GM08714 (cell line): ENCODE measurements at regions not wholly inside any gene's neighbourhood (a gene's known extent, or its start where the extent isn't known, plus 50 kb on each side); places are given as distances from the start of the nearest gene placed in this dataset.
A peak's percentile ranks its signal among the peaks of the same experiment; 100 is the strongest.

Source experiments
- H3K4me3 ChIP-seq: fragments of 200-500 bp; sonication (Bioruptor generic); 2 replicates; pipeline ENCODE4 v1.5.1; 2014; ENCODE audit warnings: mild to moderate bottlenecking, low read length, inconsistent platforms
- ZNF274 ChIP-seq: IDR thresholded peaks from 2 replicates; pipeline ENCODE4 v1.6.1; 2012; ENCODE audit warnings: mild to moderate bottlenecking, low read depth, low read length

DNA sequence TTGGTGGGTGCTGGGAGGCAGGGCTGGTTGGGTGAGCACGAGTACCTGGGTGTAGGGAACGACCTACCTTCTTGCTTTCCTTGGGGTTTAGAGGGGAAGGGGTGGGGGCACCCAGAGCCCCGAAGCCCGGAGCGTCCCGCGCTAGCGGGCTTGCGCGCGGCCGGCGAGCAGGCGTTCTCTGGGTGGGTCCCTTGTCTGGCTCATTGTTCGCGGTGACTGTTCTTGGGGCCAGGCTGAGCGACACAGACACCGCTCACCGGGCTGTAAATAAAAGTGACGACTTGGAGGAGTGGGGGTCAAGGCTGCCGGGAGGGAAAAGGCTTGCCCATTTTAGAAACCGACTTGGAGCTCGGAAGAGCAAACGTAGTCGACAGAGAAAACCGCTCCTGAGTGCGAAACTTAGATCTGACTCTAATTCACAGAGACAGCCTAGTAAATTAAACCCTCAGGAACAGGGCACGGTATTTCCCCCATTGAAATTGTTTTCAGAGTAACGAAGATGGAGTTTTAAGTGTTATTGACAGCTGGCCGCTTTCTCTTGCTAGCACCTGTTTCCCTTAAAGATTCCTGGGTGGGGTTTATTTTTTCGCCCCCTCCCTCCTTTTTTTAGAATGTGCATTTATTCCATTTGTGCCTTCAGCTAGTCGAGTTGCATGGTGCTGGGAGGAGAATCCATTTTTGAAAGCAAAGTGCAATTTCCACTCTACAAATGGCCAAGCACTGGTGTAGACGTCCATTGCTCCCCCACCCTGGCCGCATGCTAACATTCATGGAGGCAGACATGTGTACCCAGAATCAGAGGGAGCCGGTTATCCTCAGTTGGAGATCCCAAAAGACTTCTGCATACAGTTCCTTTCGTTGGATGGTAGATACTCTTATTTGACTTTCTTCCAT, 532.1 kb upstream of the SEMA6D start:
- no peak for TF ChIP-seq ZNF274
- peak overlapping the region; percentile 9 for H3K4me3 ChIP-seq

DNA sequence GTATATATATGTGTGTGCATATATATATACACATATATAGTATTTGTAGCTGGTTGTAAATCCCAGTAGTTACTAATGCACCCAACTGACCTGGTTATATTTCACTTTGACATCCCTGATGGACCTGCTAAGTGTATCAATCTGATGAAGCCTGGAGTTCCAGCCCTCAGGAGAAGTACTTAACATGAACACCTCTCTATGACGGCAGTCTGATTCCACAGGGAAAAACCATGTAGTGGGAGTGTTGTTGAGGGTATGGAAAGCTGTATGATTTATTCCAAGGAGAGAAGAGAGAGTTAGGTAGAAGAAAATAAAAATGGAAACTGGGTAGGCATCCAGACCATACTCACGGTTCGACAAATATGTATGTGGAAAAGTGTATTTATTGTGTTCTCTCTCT, 531.2 kb upstream of the SEMA6D start:
- no peak overlapping the region for H3K4me3 ChIP-seq
- TF ChIP-seq ZNF274 = no peak

DNA sequence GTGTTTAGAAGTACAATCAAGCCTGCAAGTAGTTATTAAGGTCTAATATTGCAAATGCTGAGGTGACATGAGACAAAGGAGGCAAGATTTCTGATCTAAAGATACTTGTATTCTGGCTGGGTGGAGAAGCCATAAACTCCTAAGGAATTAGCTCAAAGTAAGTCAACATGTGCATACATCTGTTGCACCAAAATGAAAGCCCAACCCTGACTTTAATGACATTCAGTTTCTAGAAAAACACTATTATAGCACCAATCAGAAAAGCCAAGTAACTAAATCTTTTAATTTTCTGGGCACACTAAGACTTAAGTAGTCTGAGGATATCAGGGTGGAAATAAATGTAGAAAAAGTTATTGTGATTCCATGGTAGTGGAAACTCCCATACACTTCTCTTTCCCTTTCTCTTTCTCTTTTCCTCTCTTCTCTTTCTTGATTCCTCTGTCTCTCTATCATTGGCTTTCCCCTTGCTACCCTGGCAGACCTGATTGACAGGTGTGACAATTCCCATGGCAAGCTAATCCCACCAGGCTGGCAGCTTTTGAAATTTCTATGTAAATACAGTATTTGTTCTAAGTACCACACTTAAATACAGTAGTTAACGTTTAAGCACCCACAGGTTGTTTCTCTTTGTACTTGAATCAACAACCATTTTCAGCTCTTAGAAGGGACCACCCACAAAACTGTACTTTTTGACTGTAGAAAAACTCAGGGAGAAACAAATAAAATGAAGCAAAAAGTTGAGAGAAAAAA, 528.4 kb upstream of the SEMA6D start:
- no peak for TF ChIP-seq ZNF274
- no peak overlapping the region for H3K4me3 ChIP-seq

DNA sequence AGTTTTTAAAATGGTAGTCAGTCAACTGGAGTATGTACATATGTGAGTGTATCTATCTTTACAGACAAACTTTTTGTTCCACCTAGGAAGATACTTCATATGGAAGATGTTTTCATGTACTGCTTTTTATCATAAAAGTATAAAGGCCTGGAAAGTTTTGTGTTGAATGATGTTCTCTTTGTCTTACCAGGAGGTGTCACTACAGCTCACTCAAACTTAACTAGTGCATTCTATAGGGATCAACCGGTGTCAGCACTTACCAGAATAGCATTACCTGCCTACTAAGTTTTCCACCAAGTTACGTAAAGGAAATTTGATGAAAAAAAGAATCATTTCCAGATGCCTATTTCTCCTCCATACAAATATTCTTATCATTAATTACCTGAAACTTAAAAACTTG, 522.6 kb upstream of the SEMA6D start:
- no peak overlapping the region for H3K4me3 ChIP-seq
- no peak for TF ChIP-seq ZNF274

DNA sequence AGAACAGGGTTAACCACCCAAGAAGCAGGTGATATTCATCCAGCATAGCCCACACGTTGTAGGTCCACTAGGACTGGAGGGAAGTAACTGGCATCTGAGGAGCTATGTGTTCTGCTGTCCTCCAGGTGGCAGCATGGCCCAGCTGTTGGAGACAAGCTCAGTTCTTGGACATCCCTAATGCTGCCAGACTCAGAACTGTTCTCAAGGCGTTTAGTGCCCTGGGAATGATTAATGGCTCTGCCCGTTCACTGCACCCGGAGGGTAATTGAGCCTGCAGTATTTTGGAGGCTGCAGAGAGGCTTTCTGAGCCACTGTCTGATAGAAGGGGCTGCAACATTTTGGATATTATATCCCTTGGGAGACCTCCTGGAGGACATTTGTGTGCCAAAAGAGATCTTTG, 521.3 kb upstream of the SEMA6D start:
- TF ChIP-seq ZNF274 = no peak
- no peak overlapping the region for H3K4me3 ChIP-seq

DNA sequence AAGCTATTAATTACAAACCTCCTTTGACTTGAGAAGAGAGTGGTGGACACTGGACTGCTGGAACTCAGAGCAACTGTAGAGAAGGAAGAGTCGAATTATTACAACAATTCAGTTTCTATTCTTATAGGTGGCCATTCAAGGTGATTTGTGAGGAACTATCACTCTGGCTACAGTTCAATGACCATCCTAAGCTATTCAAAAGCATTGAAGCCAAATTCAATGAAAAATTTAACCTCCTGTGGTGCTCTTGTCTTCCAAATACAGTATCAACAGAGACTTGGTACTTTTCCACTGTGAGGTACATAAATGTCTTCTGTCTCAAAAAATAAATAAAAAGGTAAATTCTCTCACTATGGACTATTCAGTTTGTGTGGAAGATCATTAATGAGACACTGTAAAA, 513.3 kb upstream of the SEMA6D start:
- no peak overlapping the region for H3K4me3 ChIP-seq
- no peak for TF ChIP-seq ZNF274

DNA sequence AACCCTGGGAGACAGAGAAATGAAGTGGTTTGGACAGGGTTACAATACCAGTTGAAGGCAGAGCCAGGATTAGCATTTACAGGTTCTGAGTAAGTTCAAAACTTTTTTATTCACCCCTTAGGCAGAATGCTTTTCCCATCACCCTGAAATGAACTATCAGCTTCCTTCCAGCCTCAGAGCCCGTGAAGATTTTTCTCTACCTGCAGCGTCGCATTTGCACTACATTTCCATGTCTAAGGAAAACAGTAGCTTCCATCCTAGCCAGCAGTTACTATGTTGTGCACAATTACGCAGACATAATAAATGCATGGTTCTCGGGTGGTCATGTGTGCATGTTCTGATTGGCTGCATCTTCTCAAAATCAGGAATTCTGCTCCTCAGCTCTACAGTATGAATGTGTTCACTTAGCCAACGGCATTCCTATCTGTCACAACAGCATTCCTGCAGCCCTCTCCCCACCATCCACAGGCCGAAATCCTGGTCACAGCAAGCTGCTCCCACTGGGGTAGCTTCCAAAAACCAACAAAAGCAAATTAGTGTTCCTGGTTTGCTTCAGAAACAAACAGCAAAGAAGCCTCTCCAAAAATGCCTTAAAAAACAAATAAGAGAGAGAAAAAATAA, 510.8 kb upstream of the SEMA6D start:
- no peak overlapping the region for H3K4me3 ChIP-seq
- no peak for TF ChIP-seq ZNF274

DNA sequence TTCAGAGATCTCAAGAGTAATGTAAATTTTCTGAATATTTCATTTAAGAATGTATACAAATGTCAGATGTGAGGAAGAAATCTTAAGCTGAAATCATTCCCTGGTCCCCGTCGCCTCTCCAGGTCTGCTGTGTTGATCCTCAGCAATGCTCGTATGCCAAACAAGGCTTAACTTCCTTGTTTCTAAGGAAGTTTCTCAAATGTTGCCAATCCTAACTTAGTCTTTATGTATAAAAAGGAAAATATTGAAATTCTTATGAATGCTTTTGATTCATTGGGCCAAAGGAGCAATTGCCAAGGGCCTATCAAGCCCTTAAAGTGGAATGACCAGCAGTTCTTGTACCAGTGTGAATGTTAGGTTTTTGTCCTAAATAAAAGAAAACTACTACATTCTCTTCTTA, 507.7 kb upstream of the SEMA6D start:
- no peak for TF ChIP-seq ZNF274
- no peak overlapping the region for H3K4me3 ChIP-seq

DNA sequence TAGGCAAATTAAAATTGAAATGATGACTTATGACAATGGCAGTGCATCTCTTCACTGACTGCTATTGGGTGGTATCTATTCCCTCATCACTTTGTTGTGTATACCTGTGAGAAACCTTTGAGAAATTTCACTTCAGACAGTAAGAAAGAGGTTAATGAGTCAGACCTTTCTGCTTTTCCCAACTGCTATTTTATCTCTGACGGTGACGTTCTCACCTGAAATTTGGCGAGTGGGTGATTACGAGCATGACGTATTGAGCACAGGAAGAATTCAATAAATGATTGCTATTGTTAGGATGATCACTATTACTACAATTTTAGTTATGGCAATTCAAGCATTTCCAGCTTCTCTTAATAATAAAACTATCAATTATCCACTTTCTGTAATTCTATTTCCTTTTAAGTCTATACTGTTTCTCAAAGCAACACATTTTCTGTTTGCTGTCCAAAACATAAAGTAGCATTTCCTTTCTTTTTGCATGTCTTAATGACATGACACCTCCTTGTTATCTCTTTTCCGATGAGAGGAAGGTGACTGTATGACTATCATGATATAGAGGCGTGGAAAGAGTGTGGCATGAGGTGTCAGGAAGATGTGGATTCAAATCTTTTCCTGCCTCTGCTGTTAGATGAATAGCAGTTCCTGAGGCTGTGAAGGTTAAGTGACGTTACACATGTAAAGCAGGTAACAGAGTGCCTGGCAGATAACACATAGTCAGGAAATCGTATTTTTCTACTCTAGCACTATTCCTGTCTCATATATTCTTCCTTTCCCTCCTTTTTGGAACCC, 504.9 kb upstream of the SEMA6D start:
- H3K4me3 ChIP-seq = no peak overlapping the region
- TF ChIP-seq ZNF274 = no peak

DNA sequence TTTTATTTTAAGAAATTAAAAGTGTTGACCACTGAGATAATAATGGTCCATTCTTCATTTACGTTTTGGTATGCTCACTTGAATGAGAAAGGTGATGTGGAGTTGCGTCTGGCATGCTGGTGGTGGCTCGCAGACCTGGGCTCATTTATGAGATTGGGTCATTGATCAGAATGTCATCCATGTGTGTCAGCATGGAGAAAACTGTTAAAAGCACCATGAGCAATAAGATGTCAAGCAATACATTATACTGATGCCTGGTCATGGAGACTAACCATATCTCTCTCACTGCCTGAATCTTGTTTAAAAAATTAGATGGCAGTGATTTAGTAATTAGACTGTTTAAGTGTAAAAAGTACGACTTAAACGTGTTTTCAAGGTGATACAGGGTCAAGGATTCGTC, 503.4 kb upstream of the SEMA6D start:
- TF ChIP-seq ZNF274 = no peak
- no peak overlapping the region for H3K4me3 ChIP-seq

DNA sequence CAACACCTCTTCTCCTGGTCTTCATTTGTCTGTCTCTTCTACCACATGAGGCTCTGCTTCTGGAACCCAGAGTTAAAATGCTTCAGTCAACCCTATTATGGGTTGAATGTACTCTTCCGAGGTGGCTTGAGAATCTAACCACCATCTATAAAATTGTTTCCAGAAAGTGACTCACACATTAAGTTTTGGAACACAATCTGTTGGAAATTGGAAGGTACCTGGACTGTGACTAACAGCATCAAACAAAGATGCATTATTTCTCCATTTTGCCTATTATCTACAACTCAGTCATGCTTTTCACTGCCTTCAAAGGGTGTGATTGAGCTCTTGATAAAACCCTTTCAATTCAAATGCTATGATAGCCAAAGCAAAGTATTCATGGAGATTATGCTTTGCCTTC, 499.0 kb upstream of the SEMA6D start:
- H3K4me3 ChIP-seq = no peak overlapping the region
- TF ChIP-seq ZNF274 = no peak

DNA sequence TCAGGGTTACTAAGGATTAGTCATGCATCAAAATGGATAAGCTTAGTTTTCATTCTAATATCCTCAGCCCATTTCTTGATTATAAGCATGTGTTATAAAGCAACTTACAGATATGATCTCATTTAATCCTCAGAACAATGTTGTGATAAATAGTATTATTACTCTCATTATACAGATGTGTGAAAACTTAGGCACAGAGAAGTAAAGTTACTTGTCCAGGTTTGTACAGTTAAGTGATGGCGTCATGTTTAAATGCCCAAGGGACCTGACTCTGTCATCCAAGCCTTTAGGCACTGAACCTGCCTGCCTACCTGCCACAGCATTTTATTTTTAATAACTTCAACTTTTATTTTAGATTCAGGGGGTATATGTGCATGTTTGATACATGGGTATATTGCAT, 472.9 kb upstream of the SEMA6D start:
- no peak overlapping the region for H3K4me3 ChIP-seq
- no peak for TF ChIP-seq ZNF274

DNA sequence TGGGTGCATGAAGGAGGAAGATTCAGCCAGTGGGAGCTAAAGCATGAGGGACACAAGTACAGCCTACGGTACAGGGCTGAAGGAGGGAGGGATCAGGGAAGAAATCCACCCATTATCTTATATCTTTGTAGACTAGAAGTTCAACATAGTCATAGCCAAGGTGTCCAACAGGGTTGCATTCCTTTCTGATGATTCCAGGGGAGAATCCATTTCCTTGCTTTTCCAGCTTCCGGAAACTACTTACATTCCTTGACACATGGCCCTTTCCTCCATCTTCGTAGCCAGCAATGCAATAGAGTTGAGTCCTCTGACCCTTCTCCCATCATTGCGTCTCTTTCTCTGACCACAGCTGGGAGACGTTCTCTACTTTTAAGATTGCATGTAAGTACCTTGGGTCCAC, 471.0 kb upstream of the SEMA6D start:
- TF ChIP-seq ZNF274 = no peak
- H3K4me3 ChIP-seq = no peak overlapping the region

DNA sequence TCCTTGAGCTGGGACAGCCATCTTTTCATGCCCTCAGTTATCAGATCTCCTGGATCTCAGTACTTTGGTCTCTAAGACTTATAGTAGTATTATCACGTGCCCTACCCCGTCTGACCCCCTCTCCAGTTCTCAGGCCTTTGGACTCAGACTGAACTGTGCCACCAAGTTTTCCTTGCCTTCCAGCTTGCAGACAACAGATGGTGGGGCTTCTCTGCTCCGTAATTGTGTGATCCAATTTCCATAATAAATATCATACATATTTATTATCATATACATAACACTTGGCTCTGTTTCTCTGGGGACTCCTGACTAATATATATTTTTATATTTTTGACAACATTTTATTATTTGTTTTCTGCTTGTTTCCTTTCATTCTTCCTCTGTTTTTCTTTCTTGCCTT, 458.8 kb upstream of the SEMA6D start:
- H3K4me3 ChIP-seq = no peak overlapping the region
- TF ChIP-seq ZNF274 = no peak
